Liver (tissue), 8 donors: ENCODE measurements at regions not wholly inside any gene's neighbourhood (a gene's known extent, or its start where the extent isn't known, plus 50 kb on each side); places are given as distances from the start of the nearest gene placed in this dataset.

ENCODE experiments used
- DNase-seq: peaks from one replicate; pipeline ENCODE4 v3.0.0-alpha.2; 2017; ENCODE audit warnings: low spot score
- H3K27ac ChIP-seq, 2 donors: one replicate each; pipeline ENCODE4 v1.7.0; 2013; ENCODE audit warnings: inconsistent platforms in 2 of 2, low read length in 2 of 2, control low read depth in 1 of 2, low read depth in 1 of 2, mild to moderate bottlenecking in 1 of 2
- H3K27me3 ChIP-seq, 4 donors: one replicate each; pipeline versions ENCODE4 v1.6.1 to v1.7.0; 2013; ENCODE audit warnings: low read length in 3 of 4, inconsistent platforms in 1 of 4, mild to moderate bottlenecking in 1 of 4, moderate library complexity in 1 of 4; ENCODE audit not compliant: control insufficient read depth in 4 of 4, insufficient read depth in 4 of 4
- H3K36me3 ChIP-seq, 4 donors: one replicate each; pipeline versions ENCODE4 v1.6.1 to v1.7.0; 2013; ENCODE audit warnings: low read length in 3 of 4, mild to moderate bottlenecking in 3 of 4, low read depth in 1 of 4, moderate library complexity in 1 of 4; ENCODE audit not compliant: control insufficient read depth in 4 of 4, insufficient read depth in 3 of 4
- H3K4me1 ChIP-seq, 4 donors: one replicate each; pipeline versions ENCODE4 v1.6.1 to v1.7.0; 2013; ENCODE audit warnings: low read length in 3 of 4, mild to moderate bottlenecking in 3 of 4, moderate library complexity in 1 of 4; ENCODE audit not compliant: control insufficient read depth in 4 of 4, insufficient read depth in 4 of 4
- H3K4me3 ChIP-seq, 3 donors: one replicate each; pipeline versions ENCODE4 v1.6.1 to v1.7.0; 2013; ENCODE audit warnings: low read length in 3 of 3, control low read depth in 1 of 3, low read depth in 1 of 3, mild to moderate bottlenecking in 1 of 3
- H3K9ac ChIP-seq, 2 donors: one replicate each; pipeline ENCODE4 v1.7.0; 2013; ENCODE audit warnings: low read length in 2 of 2, mild to moderate bottlenecking in 2 of 2, moderate library complexity in 2 of 2, control low read depth in 1 of 2, low read depth in 1 of 2
- H3K9me3 ChIP-seq, 4 donors: one replicate each; pipeline versions ENCODE4 v1.6.1 to v1.7.0; 2013; ENCODE audit warnings: low read length in 3 of 4; ENCODE audit not compliant: control insufficient read depth in 4 of 4
- ATF3 ChIP-seq: IDR thresholded peaks from 2 replicates; pipeline ENCODE4 v1.6.1; 2016; ENCODE audit warnings: antibody characterized with exemption
- CTCF ChIP-seq: fragments of 150-350 bp; IDR thresholded peaks from 2 replicates; pipeline ENCODE4 v1.5.1; 2017; ENCODE audit warnings: improper control_type of control experiment, low read depth, low read length; ENCODE audit not compliant: missing input control
- EGR1 ChIP-seq, 2 donors: IDR thresholded peaks; 2 replicates each; pipeline ENCODE4 v1.6.1; 2016 to 2018; ENCODE audit warnings: antibody characterized with exemption in 2 of 2, low read depth in 2 of 2
- FOXA1 ChIP-seq: IDR thresholded peaks from 2 replicates; pipeline ENCODE4 v1.6.1; 2016; ENCODE audit warnings: antibody characterized with exemption
- FOXA2 ChIP-seq: IDR thresholded peaks from 2 replicates; pipeline ENCODE4 v1.6.1; 2016; ENCODE audit warnings: antibody characterized with exemption
- GABPA ChIP-seq, 2 donors: IDR thresholded peaks in 1 of 2; conservative IDR thresholded peaks in 1 of 2; 2 replicates each; pipeline ENCODE4 v1.6.1; 2016; ENCODE audit warnings: antibody characterized with exemption in 2 of 2, mild to moderate bottlenecking in 1 of 2, moderate library complexity in 1 of 2
- HNF4A ChIP-seq, 2 donors: conservative IDR thresholded peaks; 2 replicates each; pipeline ENCODE4 v1.6.1; 2016; ENCODE audit warnings: antibody characterized with exemption in 2 of 2, mild to moderate bottlenecking in 2 of 2
- HNF4G ChIP-seq: IDR thresholded peaks from 2 replicates; pipeline ENCODE4 v1.6.1; 2016; ENCODE audit warnings: antibody characterized with exemption
- JUND ChIP-seq, 2 donors: IDR thresholded peaks; 2 replicates each; pipeline ENCODE4 v1.6.1; 2016; ENCODE audit warnings: antibody characterized with exemption in 2 of 2
- MAX ChIP-seq: IDR thresholded peaks from 2 replicates; pipeline ENCODE4 v1.6.1; 2016; ENCODE audit warnings: antibody characterized with exemption
- NR2F2 ChIP-seq: IDR thresholded peaks from 2 replicates; pipeline ENCODE4 v1.6.1; 2016; ENCODE audit warnings: antibody characterized with exemption
- RAD21 ChIP-seq, 2 donors: IDR thresholded peaks; 2 replicates each; pipeline ENCODE4 v1.6.1; 2016; ENCODE audit warnings: antibody characterized with exemption in 2 of 2, mild to moderate bottlenecking in 2 of 2
- RXRA ChIP-seq, 2 donors: IDR thresholded peaks; 2 replicates each; pipeline ENCODE4 v1.6.1; 2017 to 2018; ENCODE audit warnings: antibody characterized with exemption in 2 of 2, mild to moderate bottlenecking in 1 of 2
- SP1 ChIP-seq: IDR thresholded peaks from 2 replicates; pipeline ENCODE4 v1.6.1; 2018; ENCODE audit warnings: antibody characterized with exemption, mild to moderate bottlenecking
- TAF1 ChIP-seq: conservative IDR thresholded peaks from 2 replicates; pipeline ENCODE4 v1.6.1; 2016; ENCODE audit warnings: antibody characterized with exemption, mild to moderate bottlenecking
- YY1 ChIP-seq: IDR thresholded peaks from 2 replicates; pipeline ENCODE4 v1.6.1; 2016; ENCODE audit warnings: antibody characterized with exemption, mild to moderate bottlenecking
- ZBTB33 ChIP-seq: IDR thresholded peaks from 2 replicates; pipeline ENCODE4 v1.6.1; 2016; ENCODE audit warnings: antibody characterized with exemption
- WGBS: extraction: QIAGEN DNeasy Blood & Tissue Kit; methylation state at CpG from one replicate; pipeline ENCODE4 v1.1.7; 2013; 5-methylcytosine and 5-hydroxymethylcytosine counted together
- TF ChIP-seq, protein P1 (sequence below): IDR thresholded peaks from 2 replicates; pipeline ENCODE4 v1.6.1; 2016; ENCODE audit warnings: antibody characterized with exemption, mild to moderate bottlenecking
- donor health status: healthy.
- donor health status: healthy.
- donor health status: healthy.
- donor health status: healthy.
- donor health status: healthy.

GRCh38 chr14:96945721-96946120 is 148.5 kb downstream of the VRK1 start (continued):
- TF ChIP-seq ZBTB33: no peak
- no peak for TF ChIP-seq GABPA (IDR thresholded peaks at IDR 0.05 in 1 of 2, conservative IDR thresholded peaks at IDR 0.05 in 1 of 2)
- TF ChIP-seq ATF3: no peak
- no peak for TF ChIP-seq HNF4A (conservative IDR thresholded peaks at IDR 0.05)
- TF ChIP-seq RXRA (IDR thresholded peaks at IDR 0.05): no peak
- TF ChIP-seq HNF4G: no peak
- TF ChIP-seq YY1: no peak

DNA sequence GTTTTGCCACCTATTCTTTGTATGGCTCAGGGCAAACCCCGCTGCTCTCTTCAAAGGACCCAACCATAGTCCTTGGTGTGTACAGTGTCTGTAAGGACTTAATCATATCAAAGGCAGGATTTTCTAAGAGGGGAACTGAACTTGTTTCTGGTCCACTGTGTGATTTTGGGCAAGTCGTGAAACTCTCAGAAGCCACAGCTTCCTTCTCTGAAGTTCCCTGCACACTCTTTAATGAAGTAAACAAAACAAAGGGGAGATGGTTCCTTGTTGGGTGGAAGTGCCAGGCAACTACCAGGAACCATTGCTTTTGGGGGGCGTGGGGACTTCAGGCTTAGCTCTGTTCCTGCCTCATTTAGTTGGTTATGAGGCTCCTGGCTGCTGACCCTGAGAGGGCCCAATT is 152.4 kb downstream of the VRK1 start:
- no peaks in the 10 kb centered on the region for H3K36me3 ChIP-seq
- no peaks in the 10 kb centered on the region for H3K4me1 ChIP-seq
- no peak overlapping the region for H3K27ac ChIP-seq
- H3K4me3 ChIP-seq: no peak overlapping the region
- H3K27me3 ChIP-seq: no peaks in the 10 kb centered on the region
- DNase-seq: no peak
- no peak for TF ChIP-seq FOXA1
- no peaks in the 10 kb centered on the region for H3K9me3 ChIP-seq
- WGBS: 72% methylated on average over 3 of the region's 3 CpGs
- no peak overlapping the region for H3K9ac ChIP-seq

- Histone ChIP-seq H3K27ac (no peak overlapping the region), H3K4me1 (no peaks in the 10 kb centered on the region), H3K9ac (no peak overlapping the region), H3K4me3 (no peak overlapping the region), H3K27me3 (no peaks in the 10 kb centered on the region), H3K36me3 (no peaks in the 10 kb centered on the region), H3K9me3 (no peaks in the 10 kb centered on the region)
- TF ChIP-seq HNF4A (conservative IDR thresholded peaks at IDR 0.05) (no peak), CTCF (no peak), NR2F2 (no peak), RAD21 (IDR thresholded peaks at IDR 0.05) (no peak), TAF1 (no peak), YY1 (no peak), SP1 (no peak), ATF3 (no peak), ZBTB33 (no peak), HNF4G (no peak), EGR1 (IDR thresholded peaks at IDR 0.05; ENCODE audit: low read depth in 2 of 2) (no peak), FOXA2 (no peak), MAX (no peak), JUND (IDR thresholded peaks at IDR 0.05) (no peak), RXRA (IDR thresholded peaks at IDR 0.05) (no peak), FOXA1 (no peak), GABPA (IDR thresholded peaks at IDR 0.05 in 1 of 2, conservative IDR thresholded peaks at IDR 0.05 in 1 of 2) (no peak)
- TF ChIP-seq, protein P1, sequence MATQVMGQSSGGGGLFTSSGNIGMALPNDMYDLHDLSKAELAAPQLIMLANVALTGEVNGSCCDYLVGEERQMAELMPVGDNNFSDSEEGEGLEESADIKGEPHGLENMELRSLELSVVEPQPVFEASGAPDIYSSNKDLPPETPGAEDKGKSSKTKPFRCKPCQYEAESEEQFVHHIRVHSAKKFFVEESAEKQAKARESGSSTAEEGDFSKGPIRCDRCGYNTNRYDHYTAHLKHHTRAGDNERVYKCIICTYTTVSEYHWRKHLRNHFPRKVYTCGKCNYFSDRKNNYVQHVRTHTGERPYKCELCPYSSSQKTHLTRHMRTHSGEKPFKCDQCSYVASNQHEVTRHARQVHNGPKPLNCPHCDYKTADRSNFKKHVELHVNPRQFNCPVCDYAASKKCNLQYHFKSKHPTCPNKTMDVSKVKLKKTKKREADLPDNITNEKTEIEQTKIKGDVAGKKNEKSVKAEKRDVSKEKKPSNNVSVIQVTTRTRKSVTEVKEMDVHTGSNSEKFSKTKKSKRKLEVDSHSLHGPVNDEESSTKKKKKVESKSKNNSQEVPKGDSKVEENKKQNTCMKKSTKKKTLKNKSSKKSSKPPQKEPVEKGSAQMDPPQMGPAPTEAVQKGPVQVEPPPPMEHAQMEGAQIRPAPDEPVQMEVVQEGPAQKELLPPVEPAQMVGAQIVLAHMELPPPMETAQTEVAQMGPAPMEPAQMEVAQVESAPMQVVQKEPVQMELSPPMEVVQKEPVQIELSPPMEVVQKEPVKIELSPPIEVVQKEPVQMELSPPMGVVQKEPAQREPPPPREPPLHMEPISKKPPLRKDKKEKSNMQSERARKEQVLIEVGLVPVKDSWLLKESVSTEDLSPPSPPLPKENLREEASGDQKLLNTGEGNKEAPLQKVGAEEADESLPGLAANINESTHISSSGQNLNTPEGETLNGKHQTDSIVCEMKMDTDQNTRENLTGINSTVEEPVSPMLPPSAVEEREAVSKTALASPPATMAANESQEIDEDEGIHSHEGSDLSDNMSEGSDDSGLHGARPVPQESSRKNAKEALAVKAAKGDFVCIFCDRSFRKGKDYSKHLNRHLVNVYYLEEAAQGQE: no peak
- no peak for DNase-seq
- WGBS: 87% methylated on average over 7 of the region's 7 CpGs
These were observed 154.3 kb downstream of the VRK1 start for GRCh38 chr14:96951511-96951910.
